Activated naive CD8-positive, alpha-beta T cell treated with anti-CD3 and anti-CD28 coated beads, Interleukin-2, amount 50 U/mL, for 16 hours (primary cell): ENCODE measurements at regions not wholly inside any gene's neighbourhood (a gene's known extent, or its start where the extent isn't known, plus 50 kb on each side); places are given as distances from the start of the nearest gene placed in this dataset.

Experiments used
- DNase-seq: peaks from one replicate; pipeline ENCODE4 v3.0.0-alpha.2; 2020; ENCODE audit warnings: low read depth, low spot score

- DNase-seq, result no peak
Observed at GRCh38 chr9:88791105-88791805, 200.0 kb upstream of the S1PR3 start.

- no peak for DNase-seq
Observed at GRCh38 chr9:88792502-88792901, 198.8 kb upstream of the S1PR3 start.

- no peak for DNase-seq
Observed at GRCh38 chr9:88794100-88794499, 197.2 kb upstream of the S1PR3 start.

GRCh38 chr9:88796947-88797346, 194.3 kb upstream of the S1PR3 start:
- no peak for DNase-seq

- DNase-seq, result no peak
Observed at GRCh38 chr9:88798476-88798875, 192.8 kb upstream of the S1PR3 start.

GRCh38 chr9:88799541-88800328, 191.5 kb upstream of the S1PR3 start:
- no peak for DNase-seq

GRCh38 chr9:88800329-88800682, 191.0 kb upstream of the S1PR3 start:
- DNase-seq, result no peak

GRCh38 chr9:88801214-88801796, 190.0 kb upstream of the S1PR3 start:
- DNase-seq, result no peak

GRCh38 chr9:88802533-88802932, 188.7 kb upstream of the S1PR3 start:
- DNase-seq, result no peak

GRCh38 chr9:88803546-88804253, 187.6 kb upstream of the S1PR3 start:
- DNase-seq, result no peak

- no peak for DNase-seq
Observed at GRCh38 chr9:88804254-88804596, 187.0 kb upstream of the S1PR3 start.

- DNase-seq, result no peak
Observed at GRCh38 chr9:88805217-88805943, 185.9 kb upstream of the S1PR3 start.

- no peak for DNase-seq
Observed at GRCh38 chr9:88807426-88807825, 183.8 kb upstream of the S1PR3 start.

GRCh38 chr9:88808019-88808656, 183.1 kb upstream of the S1PR3 start:
- DNase-seq, result no peak

GRCh38 chr9:88808761-88809354, 182.4 kb upstream of the S1PR3 start:
- no peak for DNase-seq

- no peak for DNase-seq
Observed at GRCh38 chr9:88809355-88810161, 181.7 kb upstream of the S1PR3 start.

- DNase-seq, result no peak
Observed at GRCh38 chr9:88810826-88811225, 180.4 kb upstream of the S1PR3 start.

GRCh38 chr9:88811511-88811910, 179.8 kb upstream of the S1PR3 start:
- no peak for DNase-seq

- DNase-seq, result no peak
Observed at GRCh38 chr9:88812938-88813637, 178.2 kb upstream of the S1PR3 start.
